BLaER1 (cell line): ENCODE measurements at regions not wholly inside any gene's neighbourhood (a gene's known extent, or its start where the extent isn't known, plus 50 kb on each side); places are given as distances from the start of the nearest gene placed in this dataset.

Source experiments
- H3K27ac ChIP-seq: shearing (Covaris generic); formaldehyde crosslinking; 2 replicates; pipeline ENCODE4 v1.8.1; 2022
- H3K27me3 ChIP-seq: shearing (Covaris generic); formaldehyde crosslinking; 2 replicates; pipeline ENCODE4 v1.8.1; 2022
- H3K36me3 ChIP-seq: shearing (Covaris generic); formaldehyde crosslinking; 2 replicates; pipeline ENCODE4 v1.8.1; 2022
- H3K4me1 ChIP-seq: shearing (Covaris generic); formaldehyde crosslinking; 2 replicates; pipeline ENCODE4 v1.8.1; 2022
- H3K4me2 ChIP-seq: shearing (Covaris generic); formaldehyde crosslinking; 2 replicates; pipeline ENCODE4 v1.8.1; 2022
- H3K4me3 ChIP-seq: shearing (Covaris generic); formaldehyde crosslinking; 2 replicates; pipeline ENCODE4 v1.8.1; 2022
- H3K9ac ChIP-seq: shearing (Covaris generic); formaldehyde crosslinking; 2 replicates; pipeline ENCODE4 v1.8.1; 2022
- H3K9me3 ChIP-seq: shearing (Covaris generic); formaldehyde crosslinking; 2 replicates; pipeline ENCODE4 v1.8.1; 2022
- H4K20me1 ChIP-seq: shearing (Covaris generic); formaldehyde crosslinking; 2 replicates; pipeline ENCODE4 v1.8.1; 2022
- Cebpa-rat ChIP-seq: shearing (Covaris generic); IDR thresholded peaks from 2 replicates; pipeline ENCODE4 v1.8.1; 2022

- TF ChIP-seq Cebpa-rat = no peak
- H4K20me1 ChIP-seq = peaks cover 44% of the 10 kb centered on the region
- H3K27me3 ChIP-seq = peaks cover 39% of the 10 kb centered on the region
- H3K4me2 ChIP-seq = peak overlapping the region; percentile 86
- H3K27ac ChIP-seq = no peak overlapping the region
- peaks cover 70% of the 10 kb centered on the region for H3K4me1 ChIP-seq
- no peak overlapping the region for H3K9ac ChIP-seq
- H3K9me3 ChIP-seq = no peaks in the 10 kb centered on the region
- no peaks in the 10 kb centered on the region for H3K36me3 ChIP-seq
- no peak overlapping the region for H3K4me3 ChIP-seq
Measured at GRCh38 chr15:70264014-70264582, 166.4 kb upstream of the TLE3 start.

- H3K4me2 ChIP-seq = peak overlapping the region; percentile 86
- no peaks in the 10 kb centered on the region for H3K36me3 ChIP-seq
- peaks cover 28% of the 10 kb centered on the region for H3K27me3 ChIP-seq
- H3K27ac ChIP-seq = no peak overlapping the region
- peaks cover 74% of the 10 kb centered on the region for H3K4me1 ChIP-seq
- no peak overlapping the region for H3K9ac ChIP-seq
- H4K20me1 ChIP-seq = peaks cover 37% of the 10 kb centered on the region
- H3K4me3 ChIP-seq = no peak overlapping the region
- TF ChIP-seq Cebpa-rat = no peak
- no peaks in the 10 kb centered on the region for H3K9me3 ChIP-seq
Measured at GRCh38 chr15:70262591-70263274, 165.0 kb upstream of the TLE3 start.

GRCh38 chr15:70262171-70262570 is 164.5 kb upstream of the TLE3 start:
- Histone ChIP-seq H3K4me3 (no peak overlapping the region), H3K4me2 (no peak overlapping the region), H4K20me1 (peaks cover 36% of the 10 kb centered on the region), H3K9ac (no peak overlapping the region), H3K4me1 (peaks cover 74% of the 10 kb centered on the region), H3K27me3 (peaks cover 22% of the 10 kb centered on the region), H3K36me3 (no peaks in the 10 kb centered on the region), H3K27ac (no peak overlapping the region), H3K9me3 (no peaks in the 10 kb centered on the region)
- no peak for TF ChIP-seq Cebpa-rat

- peaks cover 25% of the 10 kb centered on the region for H4K20me1 ChIP-seq
- no peak for TF ChIP-seq Cebpa-rat
- no peak overlapping the region for H3K27ac ChIP-seq
- H3K9ac ChIP-seq = no peak overlapping the region
- peaks cover 11% of the 10 kb centered on the region for H3K27me3 ChIP-seq
- H3K36me3 ChIP-seq = no peaks in the 10 kb centered on the region
- H3K4me3 ChIP-seq = no peak overlapping the region
- peaks cover 63% of the 10 kb centered on the region for H3K4me1 ChIP-seq
- H3K4me2 ChIP-seq = no peak overlapping the region
- 0 out of 2 replicates have a peak, but pooled peaks cover 3% of the 10 kb centered on the region for H3K9me3 ChIP-seq
Measured at GRCh38 chr15:70261083-70261482, 163.4 kb upstream of the TLE3 start.

- H3K9me3 ChIP-seq = 0 out of 2 replicates have a peak, but pooled peaks cover 3% of the 10 kb centered on the region
- H3K27ac ChIP-seq = no peak overlapping the region
- no peak overlapping the region for H3K4me3 ChIP-seq
- H3K9ac ChIP-seq = no peak overlapping the region
- peaks cover 20% of the 10 kb centered on the region for H4K20me1 ChIP-seq
- peaks cover 58% of the 10 kb centered on the region for H3K4me1 ChIP-seq
- H3K4me2 ChIP-seq = no peak overlapping the region
- TF ChIP-seq Cebpa-rat = no peak
- no peaks in the 10 kb centered on the region for H3K36me3 ChIP-seq
- H3K27me3 ChIP-seq = peaks cover 6% of the 10 kb centered on the region
Measured at GRCh38 chr15:70260580-70260979, 162.9 kb upstream of the TLE3 start.

- no peaks in the 10 kb centered on the region for H3K27me3 ChIP-seq
- H3K27ac ChIP-seq = no peak overlapping the region
- no peak overlapping the region for H3K4me3 ChIP-seq
- H3K9me3 ChIP-seq = 0 out of 2 replicates have a peak, but pooled peaks cover 3% of the 10 kb centered on the region
- peaks cover 51% of the 10 kb centered on the region for H3K4me1 ChIP-seq
- peak overlapping the region; percentile 90 for H3K4me2 ChIP-seq
- H3K9ac ChIP-seq = no peak overlapping the region
- no peaks in the 10 kb centered on the region for H3K36me3 ChIP-seq
- H4K20me1 ChIP-seq = peaks cover 13% of the 10 kb centered on the region
- no peak for TF ChIP-seq Cebpa-rat
Measured at GRCh38 chr15:70259640-70260508, 162.2 kb upstream of the TLE3 start.

GRCh38 chr15:70259028-70259424 is 161.3 kb upstream of the TLE3 start:
- H3K27me3 ChIP-seq = no peaks in the 10 kb centered on the region
- 0 out of 2 replicates have a peak, but pooled peaks cover 3% of the 10 kb centered on the region for H3K9me3 ChIP-seq
- peak overlapping the region; percentile 35; the same call in 1 of the 2 replicates for H3K9ac ChIP-seq
- peaks cover 43% of the 10 kb centered on the region for H3K4me1 ChIP-seq
- peak overlapping the region; percentile 90 for H3K4me2 ChIP-seq
- H3K36me3 ChIP-seq = no peaks in the 10 kb centered on the region
- peak overlapping the region; percentile 50; the same call in 1 of the 2 replicates for H3K27ac ChIP-seq
- H3K4me3 ChIP-seq = no peak overlapping the region
- peaks cover 8% of the 10 kb centered on the region; the same call in 1 of the 2 replicates for H4K20me1 ChIP-seq
- TF ChIP-seq Cebpa-rat = no peak

- peaks cover 37% of the 10 kb centered on the region for H3K4me1 ChIP-seq
- H3K4me3 ChIP-seq = no peak overlapping the region
- H3K36me3 ChIP-seq = no peaks in the 10 kb centered on the region
- H3K9ac ChIP-seq = peak overlapping the region; percentile 35; the same call in 1 of the 2 replicates
- no peak for TF ChIP-seq Cebpa-rat
- H3K27me3 ChIP-seq = no peaks in the 10 kb centered on the region; the same call in 1 of the 2 replicates
- H3K9me3 ChIP-seq = 0 out of 2 replicates have a peak, but pooled peaks cover 3% of the 10 kb centered on the region
- H3K27ac ChIP-seq = peak overlapping the region; percentile 50; the same call in 1 of the 2 replicates
- peak overlapping the region; percentile 90 for H3K4me2 ChIP-seq
- peaks cover 3% of the 10 kb centered on the region; the same call in 1 of the 2 replicates for H4K20me1 ChIP-seq
Measured at GRCh38 chr15:70258369-70259027, 160.8 kb upstream of the TLE3 start.
